Mesothelial cell of epicardium (in vitro differentiated cells): ENCODE measurements at regions not wholly inside any gene's neighbourhood (a gene's known extent, or its start where the extent isn't known, plus 50 kb on each side); places are given as distances from the start of the nearest gene placed in this dataset.
"Not testable (repeated sequence)": the region's sequence is repeated elsewhere in the genome, so short reads cannot be mapped to it uniquely, and the experiment has no call there.

Experiments
- DNase-seq, 2 experiments: peaks; one replicate each; pipeline ENCODE4 v3.0.0; 2021; ENCODE audit warnings: low spot score in 2 of 2; ENCODE audit not compliant: unreplicated experiment in 2 of 2
- H3K27ac Mint-ChIP-seq: 2 replicates; pipeline ENCODE4 v1.8.0; 2021; ENCODE audit warnings: mixed read lengths
- H3K27me3 Mint-ChIP-seq: 2 replicates; pipeline ENCODE4 v1.8.0; 2021; ENCODE audit warnings: low read depth, mixed read lengths
- H3K36me3 Mint-ChIP-seq: 2 replicates; pipeline ENCODE4 v1.8.0; 2021; ENCODE audit warnings: mixed read lengths
- H3K4me1 Mint-ChIP-seq: 2 replicates; pipeline ENCODE4 v1.8.0; 2021; ENCODE audit warnings: mixed read lengths
- H3K4me3 Mint-ChIP-seq: 2 replicates; pipeline ENCODE4 v1.8.0; 2021; ENCODE audit warnings: mild to moderate bottlenecking, moderate library complexity, mixed read lengths
- H3K9me3 Mint-ChIP-seq: 2 replicates; pipeline ENCODE4 v1.8.0; 2021; ENCODE audit warnings: mixed read lengths
- TF ChIP-seq, protein P1 (sequence below): fragments of 200-600 bp; sonication (generic); IDR thresholded peaks from one replicate; pipeline ENCODE4 v1.5.0; 2021; ENCODE audit warnings: antibody characterized with exemption; ENCODE audit not compliant: unreplicated experiment

DNA sequence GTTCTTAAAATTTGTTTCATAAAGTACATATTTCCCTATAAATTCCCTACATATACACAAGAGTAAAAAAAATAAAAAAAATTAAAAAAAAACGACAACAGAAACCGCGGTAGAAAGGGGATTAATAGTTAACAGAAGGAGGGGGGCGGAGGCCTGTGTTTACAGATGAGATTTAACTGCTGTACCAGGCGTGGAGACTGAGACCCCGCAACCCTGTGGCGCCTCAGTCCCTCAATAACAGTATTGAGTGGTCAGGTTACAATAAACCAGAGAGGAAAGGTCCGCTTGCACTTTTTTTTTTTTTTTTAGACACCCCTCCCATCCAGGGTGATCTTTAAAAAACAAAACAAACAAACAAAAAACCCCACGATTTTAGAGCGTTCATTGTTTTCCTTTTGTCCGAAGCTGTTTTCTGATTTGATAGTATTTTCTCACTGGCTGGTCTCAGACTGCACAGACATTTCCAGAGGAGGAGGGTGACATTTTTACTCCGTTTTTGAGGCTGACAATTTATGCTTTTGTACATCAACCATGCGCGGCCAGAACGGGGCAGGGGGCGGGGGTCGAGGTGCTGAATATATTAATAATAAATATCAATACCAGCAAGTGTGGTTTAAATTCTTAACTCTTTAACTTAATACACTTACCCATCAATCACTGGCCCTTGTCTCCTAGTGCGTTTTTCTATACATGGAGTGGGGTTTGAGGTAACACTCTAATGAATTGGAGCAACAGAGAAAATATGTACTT, 1223.9 kb downstream of the BRINP3 start:
- H3K27ac Mint-ChIP-seq: no peak overlapping the region
- TF ChIP-seq, protein P1, sequence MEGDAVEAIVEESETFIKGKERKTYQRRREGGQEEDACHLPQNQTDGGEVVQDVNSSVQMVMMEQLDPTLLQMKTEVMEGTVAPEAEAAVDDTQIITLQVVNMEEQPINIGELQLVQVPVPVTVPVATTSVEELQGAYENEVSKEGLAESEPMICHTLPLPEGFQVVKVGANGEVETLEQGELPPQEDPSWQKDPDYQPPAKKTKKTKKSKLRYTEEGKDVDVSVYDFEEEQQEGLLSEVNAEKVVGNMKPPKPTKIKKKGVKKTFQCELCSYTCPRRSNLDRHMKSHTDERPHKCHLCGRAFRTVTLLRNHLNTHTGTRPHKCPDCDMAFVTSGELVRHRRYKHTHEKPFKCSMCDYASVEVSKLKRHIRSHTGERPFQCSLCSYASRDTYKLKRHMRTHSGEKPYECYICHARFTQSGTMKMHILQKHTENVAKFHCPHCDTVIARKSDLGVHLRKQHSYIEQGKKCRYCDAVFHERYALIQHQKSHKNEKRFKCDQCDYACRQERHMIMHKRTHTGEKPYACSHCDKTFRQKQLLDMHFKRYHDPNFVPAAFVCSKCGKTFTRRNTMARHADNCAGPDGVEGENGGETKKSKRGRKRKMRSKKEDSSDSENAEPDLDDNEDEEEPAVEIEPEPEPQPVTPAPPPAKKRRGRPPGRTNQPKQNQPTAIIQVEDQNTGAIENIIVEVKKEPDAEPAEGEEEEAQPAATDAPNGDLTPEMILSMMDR: no peak
- H3K9me3 Mint-ChIP-seq: no peaks in the 10 kb centered on the region
- H3K4me3 Mint-ChIP-seq: no peak overlapping the region
- H3K4me1 Mint-ChIP-seq: peaks cover 4% of the 10 kb centered on the region
- peaks cover 2% of the 10 kb centered on the region for H3K27me3 Mint-ChIP-seq
- no peaks in the 10 kb centered on the region for H3K36me3 Mint-ChIP-seq
- no peak for DNase-seq

DNA sequence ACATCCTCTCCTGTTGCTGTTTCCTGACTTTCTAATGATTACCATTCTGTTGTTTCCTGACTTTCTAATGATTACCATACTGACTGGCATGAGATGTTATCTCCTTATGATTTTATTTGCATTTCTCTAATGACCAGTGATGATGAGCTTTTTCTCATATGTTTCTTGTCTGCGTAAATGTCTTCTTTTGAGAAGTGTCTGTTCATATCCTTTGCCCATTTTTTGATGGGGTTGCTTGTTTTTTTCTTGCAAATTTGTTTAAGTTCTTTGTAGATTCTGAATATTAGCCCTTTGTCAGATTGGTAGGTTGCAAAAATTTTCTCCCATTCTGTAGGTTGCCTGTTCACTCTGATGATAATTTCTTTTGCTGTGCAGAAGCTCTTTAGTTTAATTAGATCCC, 1216.5 kb downstream of the BRINP3 start:
- H3K4me1 Mint-ChIP-seq, H3K27me3 Mint-ChIP-seq, DNase-seq, H3K36me3 Mint-ChIP-seq, H3K4me3 Mint-ChIP-seq, H3K27ac Mint-ChIP-seq: not testable (repeated sequence)
- H3K9me3 Mint-ChIP-seq: peaks cover 17% of the 10 kb centered on the region

DNA sequence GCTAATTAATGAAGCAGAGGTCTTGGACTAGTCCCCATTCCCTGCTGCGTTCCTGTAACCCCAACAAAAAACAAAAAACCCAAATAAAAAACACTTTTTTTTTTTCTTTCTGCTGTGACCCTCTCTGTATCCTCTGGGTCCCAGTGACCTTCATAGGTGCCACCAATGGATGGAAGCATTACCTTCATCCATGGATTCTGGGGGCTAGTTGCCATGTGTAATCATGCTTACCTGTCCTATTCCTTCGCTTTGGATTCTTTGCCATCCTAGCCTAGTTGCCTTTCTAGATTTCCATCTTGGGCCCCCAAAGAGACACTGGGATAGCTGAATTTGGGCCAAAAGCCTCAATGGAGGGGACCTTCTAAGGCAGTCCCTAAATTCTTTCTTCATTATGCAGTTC, 1208.7 kb downstream of the BRINP3 start:
- TF ChIP-seq, protein P1: no peak
- no peak overlapping the region for H3K4me3 Mint-ChIP-seq
- H3K4me1 Mint-ChIP-seq: no peaks in the 10 kb centered on the region
- DNase-seq: no peak
- H3K27me3 Mint-ChIP-seq: no peaks in the 10 kb centered on the region
- no peak overlapping the region for H3K27ac Mint-ChIP-seq
- peaks cover 40% of the 10 kb centered on the region for H3K9me3 Mint-ChIP-seq
- H3K36me3 Mint-ChIP-seq: no peaks in the 10 kb centered on the region

DNA sequence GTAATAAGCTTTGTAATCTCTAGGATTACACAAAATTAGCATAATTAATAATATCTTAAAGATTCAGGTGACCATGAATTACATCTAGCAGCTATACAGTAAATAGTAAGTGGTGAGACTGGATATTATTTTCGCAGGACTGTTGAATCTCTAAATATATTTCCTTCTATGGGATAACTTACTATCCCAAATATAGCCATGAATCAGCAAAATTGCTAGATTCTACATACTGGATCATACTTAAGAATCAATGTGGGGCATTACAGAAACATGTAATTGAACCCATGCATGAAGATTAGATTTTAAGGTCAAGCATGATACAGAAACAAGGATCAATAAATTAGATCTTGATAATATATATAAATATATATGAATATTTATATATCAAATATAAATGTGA, 1203.4 kb downstream of the BRINP3 start:
- TF ChIP-seq, protein P1: no peak
- Mint-ChIP-seq H3K36me3 (no peaks in the 10 kb centered on the region), H3K27me3 (peaks cover 2% of the 10 kb centered on the region), H3K9me3 (peaks cover 16% of the 10 kb centered on the region), H3K4me3 (no peak overlapping the region), H3K4me1 (no peaks in the 10 kb centered on the region), H3K27ac (no peak overlapping the region)
- no peak for DNase-seq

DNA sequence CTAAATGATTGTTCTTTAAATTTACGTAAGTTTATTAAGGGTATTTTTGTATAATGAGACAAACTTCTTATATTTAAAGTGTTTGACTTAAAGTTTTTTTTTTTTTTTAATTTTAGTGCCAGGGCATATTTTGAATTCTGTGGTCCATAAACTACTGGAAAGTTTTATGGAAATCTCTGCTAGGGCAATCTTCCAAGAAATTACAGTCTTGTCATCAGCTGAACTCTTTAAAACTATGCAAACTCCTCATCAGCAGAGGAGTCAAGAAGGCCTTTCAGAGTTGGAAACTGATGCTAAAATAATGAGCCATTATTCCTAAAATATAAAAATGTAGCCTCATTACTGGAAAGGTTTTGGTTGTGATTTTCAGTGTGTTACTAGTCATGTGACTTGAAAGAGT, 1201.9 kb downstream of the BRINP3 start:
- no peaks in the 10 kb centered on the region for H3K36me3 Mint-ChIP-seq
- H3K4me1 Mint-ChIP-seq: no peaks in the 10 kb centered on the region
- peaks cover 2% of the 10 kb centered on the region for H3K27me3 Mint-ChIP-seq
- no peak overlapping the region for H3K27ac Mint-ChIP-seq
- H3K9me3 Mint-ChIP-seq: peaks cover 7% of the 10 kb centered on the region
- no peak for DNase-seq
- H3K4me3 Mint-ChIP-seq: no peak overlapping the region
- TF ChIP-seq, protein P1: no peak

DNA sequence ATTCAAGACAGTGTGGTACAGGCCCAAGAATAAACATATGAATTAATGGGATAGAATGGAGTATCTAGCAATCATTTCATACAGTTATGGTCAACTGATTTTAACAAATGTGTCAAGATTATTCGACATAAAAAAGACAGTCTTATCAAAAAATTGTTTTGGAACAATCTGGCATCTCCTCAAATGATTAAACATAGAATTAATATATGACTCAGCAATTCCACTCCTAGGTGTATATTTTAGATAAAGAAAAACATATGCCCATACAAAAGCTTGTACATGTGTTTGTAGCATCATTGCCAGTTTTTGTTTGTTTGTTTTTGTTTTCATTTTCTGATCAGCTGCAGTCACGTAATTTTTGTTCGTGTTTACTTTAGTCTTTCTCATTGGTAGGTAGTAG, 1188.3 kb downstream of the BRINP3 start:
- no peaks in the 10 kb centered on the region for H3K9me3 Mint-ChIP-seq
- no peaks in the 10 kb centered on the region for H3K4me1 Mint-ChIP-seq
- H3K27ac Mint-ChIP-seq: no peak overlapping the region
- no peak for DNase-seq
- no peak overlapping the region for H3K4me3 Mint-ChIP-seq
- peaks cover 7% of the 10 kb centered on the region for H3K27me3 Mint-ChIP-seq
- TF ChIP-seq, protein P1: no peak
- H3K36me3 Mint-ChIP-seq: no peaks in the 10 kb centered on the region
